K562 (cell line): ENCODE measurements at regions not wholly inside any gene's neighbourhood (a gene's known extent, or its start where the extent isn't known, plus 50 kb on each side); places are given as distances from the start of the nearest gene placed in this dataset.

ENCODE experiments used
- ATAC-seq: fragments of 200-7000 bp; cut with Tn5 transposase; 3 replicates; pipeline ENCODE4 v1.9.1; 2020; ENCODE audit warnings: moderate library complexity
- BruUV-seq: library from RNA; stranded (reverse); fragments of 400-500 nt; replicated peaks from 2 replicates; lab custom pipeline; 2021; lab: Mats Ljungman, UMichigan
- CTCF ChIA-PET: fragments of 300-600 bp; formaldehyde crosslinking; extraction: SDS; loops from one replicate; lab custom pipeline; 2021; ENCODE audit warnings: low intra/inter-chr PET ratio; lab: Yijun Ruan, JAX
- POLR2A ChIA-PET: fragments of 300-600, 350-650 bp; sonication (Branson Sonifier 250); formaldehyde crosslinking; extraction: SDS; loops from one replicate; lab custom pipeline; 2021; ENCODE audit warnings: antibody characterized with exemption, inconsistent platforms; lab: Yijun Ruan, JAX
- DNase-seq, 4 experiments: peaks; one replicate each; pipeline versions ENCODE4 v3.0.0 to v3.0.0-alpha.2; 2011 to 2018; ENCODE audit warnings: low spot score in 3 of 4, mixed read lengths in 3 of 4; ENCODE audit errors: extremely low read depth in 1 of 4
- FAIRE-seq: peaks from 2 replicates; lab custom pipeline; 2011; peaks lifted over from hg19 to GRCh38; lab: Jason Lieb, UNC
- H2AFZ ChIP-seq: 2 replicates; pipeline ENCODE4 v1.6.0; 2011; ENCODE audit warnings: low read depth, low read length, control low read depth, inconsistent platforms
- H3K27ac ChIP-seq: fragments of 200-600 bp; 3 replicates; pipeline ENCODE4 v1.8.0; 2011; ENCODE audit warnings: low read depth, mild to moderate bottlenecking, control low read depth, inconsistent platforms, low read length, moderate library complexity, mixed read lengths; ENCODE audit errors: extremely low read depth
- H3K27me3 ChIP-seq, 2 experiments: fragments of 300-600 bp in 1 of 2; 2 replicates in 1 of 2; 3 replicates in 1 of 2; pipeline versions ENCODE4 v1.6.0 to v1.8.0; 2011; ENCODE audit warnings: inconsistent platforms in 2 of 2, low read length in 2 of 2, mild to moderate bottlenecking in 1 of 2, mixed read lengths in 1 of 2, moderate library complexity in 1 of 2; ENCODE audit not compliant: control insufficient read depth in 2 of 2, insufficient read depth in 2 of 2
- H3K36me3 ChIP-seq: fragments of 300-600 bp; 3 replicates; pipeline ENCODE4 v1.8.0; 2011; ENCODE audit warnings: mild to moderate bottlenecking, low read length, inconsistent platforms; ENCODE audit not compliant: control insufficient read depth, insufficient read depth
- H3K4me1 ChIP-seq, 2 experiments: fragments of 200-600 bp in 1 of 2; replicated peaks in 1 of 2; 2 replicates in 1 of 2; 3 replicates in 1 of 2; pipeline versions ENCODE4 v1.5.1 to v1.8.0; 2011; ENCODE audit warnings: inconsistent platforms in 2 of 2, low read length in 2 of 2, mild to moderate bottlenecking in 1 of 2, mixed read lengths in 1 of 2, moderate library complexity in 1 of 2; ENCODE audit not compliant: control insufficient read depth in 2 of 2, insufficient read depth in 2 of 2
- H3K4me2 ChIP-seq: 2 replicates; pipeline ENCODE4 v1.6.1; 2011; ENCODE audit warnings: low read length, control low read depth, inconsistent platforms, mixed read lengths; ENCODE audit not compliant: insufficient read depth
- H3K4me3 ChIP-seq: fragments of 200-600 bp; sonication (generic), shearing (Covaris generic); 2 replicates; pipeline ENCODE4 v1.5.1; 2016; ENCODE audit warnings: control low read depth, inconsistent platforms
- H3K79me2 ChIP-seq: fragments of 200-600 bp; 3 replicates; pipeline ENCODE4 v1.8.0; 2011; ENCODE audit warnings: low read length, inconsistent platforms; ENCODE audit not compliant: control insufficient read depth, insufficient read depth
- H3K9ac ChIP-seq, 2 experiments: 2 replicates each; pipeline versions ENCODE4 v1.6.0 to v1.6.1; 2011; ENCODE audit warnings: low read depth in 2 of 2, low read length in 2 of 2, control low read depth in 1 of 2, inconsistent platforms in 1 of 2, mild to moderate bottlenecking in 1 of 2, mixed read lengths in 1 of 2; ENCODE audit not compliant: insufficient read depth in 1 of 2
- H3K9me1 ChIP-seq: one replicate; pipeline ENCODE4 v1.6.0; 2011; ENCODE audit warnings: inconsistent platforms, mild to moderate bottlenecking, low read length, moderate library complexity; ENCODE audit not compliant: control insufficient read depth, insufficient read depth
- H3K9me3 ChIP-seq: replicated peaks from 2 replicates; pipeline ENCODE4 v1.5.1; 2011; ENCODE audit warnings: low read depth, low read length, inconsistent platforms; ENCODE audit not compliant: control insufficient read depth, insufficient read depth
- H4K20me1 ChIP-seq: replicated peaks from 2 replicates; pipeline ENCODE4 v1.6.1; 2011; ENCODE audit warnings: low read length, inconsistent platforms, mixed read lengths; ENCODE audit not compliant: control insufficient read depth, insufficient read depth
- NFIX ChIP-seq: fragments of 250-450 bp; sonication (Bioruptor Pico); IDR thresholded peaks from 2 replicates; pipeline ENCODE4 v1.4.0; 2020; ENCODE audit warnings: low read depth, mild to moderate bottlenecking, moderate library complexity
- PBX2 ChIP-seq, 2 experiments: IDR thresholded peaks in 1 of 2; conservative IDR thresholded peaks in 1 of 2; 2 replicates each; pipeline ENCODE4 v1.6.1; 2016; ENCODE audit warnings: low read depth in 2 of 2, mild to moderate bottlenecking in 1 of 2, missing compliant biosample characterization in 1 of 2, missing genetic modification characterization in 1 of 2, moderate library complexity in 1 of 2
- ZNF239 ChIP-seq: fragments of 250-450 bp; sonication (Bioruptor Pico); IDR thresholded peaks from 2 replicates; pipeline ENCODE4 v1.4.0; 2020; ENCODE audit warnings: mild to moderate bottlenecking
- WGBS: fragments of 100-300 bp; shearing (Covaris generic); methylation state at CpG from one replicate; pipeline ENCODE4 v1.1.6; 2016; ENCODE audit warnings: low coverage, mixed read lengths; ENCODE audit not compliant: insufficient coverage; ENCODE audit errors: missing lambda C conversion rate; 5-methylcytosine and 5-hydroxymethylcytosine counted together
- in situ Hi-C: fragments of 300-500 bp; cut with MboI; formaldehyde crosslinking; loops from 4 replicates; pipeline ENCODE4 v1.15.0; 2018; ENCODE audit warnings: inconsistent platforms, mixed read lengths
- intact Hi-C: fragments of 100-400 bp; cut with micrococcal nuclease; formaldehyde crosslinking; loops from 2 replicates; pipeline ENCODE4 v1.14.2; 2022
- TF ChIP-seq, protein P1 (sequence below), 2 experiments: fragments of 250-450 bp in 1 of 2; fragments of 450-650 bp in 1 of 2; sonication (Bioruptor Pico) in 1 of 2; IDR thresholded peaks; 2 replicates each; pipeline versions ENCODE4 v1.6.1 to v1.8.0; 2016 to 2021; ENCODE audit warnings: mild to moderate bottlenecking in 2 of 2, moderate library complexity in 2 of 2, missing compliant biosample characterization in 1 of 2, missing genetic modification characterization in 1 of 2

DNA sequence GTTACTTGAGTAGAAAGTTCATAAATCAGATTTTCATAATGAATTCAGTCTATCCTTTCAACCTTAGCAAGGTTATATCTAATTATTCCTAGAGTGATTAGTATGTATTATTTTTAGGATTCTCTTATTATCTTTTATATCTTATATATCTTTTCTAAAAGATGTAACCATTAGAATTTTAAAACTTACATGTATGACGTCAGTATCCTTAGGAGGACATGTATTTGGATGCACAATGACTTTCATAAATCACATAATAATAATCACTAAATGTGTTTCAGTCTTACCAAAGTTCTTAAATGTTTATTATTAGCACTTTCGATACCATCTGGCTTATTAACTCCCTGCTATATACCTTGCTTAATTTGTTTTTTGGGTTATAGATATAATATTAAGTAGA, 1400.5 kb upstream of the IGFBP7 start:
- H3K27ac ChIP-seq = no peak overlapping the region
- H3K27me3 ChIP-seq = no peaks in the 10 kb centered on the region
- H3K4me2 ChIP-seq = no peak overlapping the region
- H3K9ac ChIP-seq = no peak overlapping the region
- in situ Hi-C loops (no loop called here), intact Hi-C loops (no loop called here)
- H3K4me1 ChIP-seq = no peaks in the 10 kb centered on the region
- no peaks in the 10 kb centered on the region for H3K36me3 ChIP-seq
- no peaks in the 10 kb centered on the region for H3K79me2 ChIP-seq
- no peak for FAIRE-seq
- no TSS peak for BruUV-seq
- no peak overlapping the region for H2AFZ ChIP-seq
- TF ChIP-seq PBX2 (CRISPR knock-in tag; IDR thresholded peaks at IDR 0.05; ENCODE audit: low read depth) (no peak), PBX2 (tag; conservative IDR thresholded peaks at IDR 0.05; ENCODE audit: low read depth) (no peak), ZNF239 (no peak), NFIX (CRISPR knock-in tag) (no peak)
- TF ChIP-seq, protein P1, sequence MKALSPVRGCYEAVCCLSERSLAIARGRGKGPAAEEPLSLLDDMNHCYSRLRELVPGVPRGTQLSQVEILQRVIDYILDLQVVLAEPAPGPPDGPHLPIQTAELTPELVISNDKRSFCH (CRISPR knock-in tag; IDR thresholded peaks at IDR 0.05) = no peak
- TF ChIP-seq, protein P1 (tag; IDR thresholded peaks at IDR 0.05) = no peak
- 0% methylated on average over 2 of the region's 2 CpGs for WGBS
- no peaks in the 10 kb centered on the region for H3K9me1 ChIP-seq
- H4K20me1 ChIP-seq = no peaks in the 10 kb centered on the region
- CTCF ChIA-PET = no interaction called here
- POLR2A ChIA-PET = no interaction called here
- no peaks in the 10 kb centered on the region for H3K9me3 ChIP-seq
- ATAC-seq = no peak
- no peak overlapping the region for H3K4me3 ChIP-seq
- DNase-seq = no peak
